Erythroblast (primary cell): ENCODE measurements at regions not wholly inside any gene's neighbourhood (a gene's known extent, or its start where the extent isn't known, plus 50 kb on each side); places are given as distances from the start of the nearest gene placed in this dataset.

Source experiments
- GATA1 ChIP-seq: IDR thresholded peaks from 2 replicates; pipeline ENCODE4 v1.6.1; 2011; ENCODE audit warnings: low read depth, mild to moderate bottlenecking, control low read depth, low read length, moderate library complexity
- POLR2A ChIP-seq: IDR thresholded peaks from 2 replicates; pipeline ENCODE4 v1.6.1; 2011; ENCODE audit warnings: mild to moderate bottlenecking, low read length

DNA sequence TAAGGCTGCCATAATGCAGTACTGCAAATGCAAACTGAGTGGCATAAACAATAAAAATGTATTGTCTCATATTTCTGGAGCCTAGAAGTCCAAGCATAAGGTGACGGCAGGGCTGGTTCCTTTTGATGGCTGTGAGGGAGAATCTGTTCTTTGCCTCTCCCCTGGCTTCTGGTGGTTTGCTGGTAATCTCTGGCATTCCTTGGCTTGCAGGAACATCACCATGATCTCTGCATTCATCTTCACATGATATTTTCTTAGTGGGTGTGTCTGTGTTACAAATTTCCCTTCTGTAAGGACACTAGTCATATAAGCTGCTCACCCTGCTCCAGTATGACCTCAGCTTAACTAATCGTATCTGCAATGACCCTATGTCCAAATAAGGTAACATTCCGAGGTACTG is 1104.2 kb upstream of the CITED2 start:
- no peak for TF ChIP-seq POLR2A
- no peak for TF ChIP-seq GATA1
